ENCODE measurements at regions not wholly inside any gene's neighbourhood (a gene's known extent, or its start where the extent isn't known, plus 50 kb on each side); places are given as distances from the start of the nearest gene placed in this dataset.

GRCh38 chr6:118387921-118388701, 160.0 kb upstream of the PLN start (continued):
- TF ChIP-seq TCF4 (CRISPR knock-in tag; IDR thresholded peaks at IDR 0.05; ENCODE audit: borderline replicate concordance) = peak; percentile 65
- no peak for TF ChIP-seq ZNF8 (CRISPR knock-in tag; IDR thresholded peaks at IDR 0.05)
- TF ChIP-seq, protein P1, sequence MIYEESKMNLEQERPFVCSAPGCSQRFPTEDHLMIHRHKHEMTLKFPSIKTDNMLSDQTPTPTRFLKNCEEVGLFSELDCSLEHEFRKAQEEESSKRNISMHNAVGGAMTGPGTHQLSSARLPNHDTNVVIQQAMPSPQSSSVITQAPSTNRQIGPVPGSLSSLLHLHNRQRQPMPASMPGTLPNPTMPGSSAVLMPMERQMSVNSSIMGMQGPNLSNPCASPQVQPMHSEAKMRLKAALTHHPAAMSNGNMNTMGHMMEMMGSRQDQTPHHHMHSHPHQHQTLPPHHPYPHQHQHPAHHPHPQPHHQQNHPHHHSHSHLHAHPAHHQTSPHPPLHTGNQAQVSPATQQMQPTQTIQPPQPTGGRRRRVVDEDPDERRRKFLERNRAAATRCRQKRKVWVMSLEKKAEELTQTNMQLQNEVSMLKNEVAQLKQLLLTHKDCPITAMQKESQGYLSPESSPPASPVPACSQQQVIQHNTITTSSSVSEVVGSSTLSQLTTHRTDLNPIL (CRISPR knock-in tag; IDR thresholded peaks at IDR 0.05; ENCODE audit: low read depth) = peak; percentile 82
- no peak for TF ChIP-seq CSDC2 (CRISPR knock-in tag; IDR thresholded peaks at IDR 0.05)
- peak; percentile 98 for TF ChIP-seq ISL1 (CRISPR knock-in tag; IDR thresholded peaks at IDR 0.05)
- no peak for TF ChIP-seq ZFP30 (CRISPR knock-in tag; IDR thresholded peaks at IDR 0.05)
- no peak for TF ChIP-seq ZC3H10 (CRISPR knock-in tag; IDR thresholded peaks at IDR 0.05)
- TF ChIP-seq ARNTL (CRISPR knock-in tag; IDR thresholded peaks at IDR 0.05; ENCODE audit: borderline replicate concordance, low read depth) = no peak
- TF ChIP-seq RARB (CRISPR knock-in tag; IDR thresholded peaks at IDR 0.05) = no peak
- peak; percentile 70; the same call in 1 of the 2 replicates for TF ChIP-seq ESRRG (CRISPR knock-in tag; IDR thresholded peaks at IDR 0.05)
- TF ChIP-seq PPARA (CRISPR knock-in tag; IDR thresholded peaks at IDR 0.05; ENCODE audit: borderline replicate concordance) = no peak
- no peak for TF ChIP-seq OSR1 (CRISPR knock-in tag; IDR thresholded peaks at IDR 0.05)
- TF ChIP-seq, protein P2, sequence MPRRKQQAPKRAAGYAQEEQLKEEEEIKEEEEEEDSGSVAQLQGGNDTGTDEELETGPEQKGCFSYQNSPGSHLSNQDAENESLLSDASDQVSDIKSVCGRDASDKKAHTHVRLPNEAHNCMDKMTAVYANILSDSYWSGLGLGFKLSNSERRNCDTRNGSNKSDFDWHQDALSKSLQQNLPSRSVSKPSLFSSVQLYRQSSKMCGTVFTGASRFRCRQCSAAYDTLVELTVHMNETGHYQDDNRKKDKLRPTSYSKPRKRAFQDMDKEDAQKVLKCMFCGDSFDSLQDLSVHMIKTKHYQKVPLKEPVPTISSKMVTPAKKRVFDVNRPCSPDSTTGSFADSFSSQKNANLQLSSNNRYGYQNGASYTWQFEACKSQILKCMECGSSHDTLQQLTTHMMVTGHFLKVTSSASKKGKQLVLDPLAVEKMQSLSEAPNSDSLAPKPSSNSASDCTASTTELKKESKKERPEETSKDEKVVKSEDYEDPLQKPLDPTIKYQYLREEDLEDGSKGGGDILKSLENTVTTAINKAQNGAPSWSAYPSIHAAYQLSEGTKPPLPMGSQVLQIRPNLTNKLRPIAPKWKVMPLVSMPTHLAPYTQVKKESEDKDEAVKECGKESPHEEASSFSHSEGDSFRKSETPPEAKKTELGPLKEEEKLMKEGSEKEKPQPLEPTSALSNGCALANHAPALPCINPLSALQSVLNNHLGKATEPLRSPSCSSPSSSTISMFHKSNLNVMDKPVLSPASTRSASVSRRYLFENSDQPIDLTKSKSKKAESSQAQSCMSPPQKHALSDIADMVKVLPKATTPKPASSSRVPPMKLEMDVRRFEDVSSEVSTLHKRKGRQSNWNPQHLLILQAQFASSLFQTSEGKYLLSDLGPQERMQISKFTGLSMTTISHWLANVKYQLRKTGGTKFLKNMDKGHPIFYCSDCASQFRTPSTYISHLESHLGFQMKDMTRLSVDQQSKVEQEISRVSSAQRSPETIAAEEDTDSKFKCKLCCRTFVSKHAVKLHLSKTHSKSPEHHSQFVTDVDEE (CRISPR knock-in tag; IDR thresholded peaks at IDR 0.05) = no peak

GRCh38 chr6:118391086-118391485, 157.0 kb upstream of the PLN start:
- TF ChIP-seq BACH2 (CRISPR knock-in tag; IDR thresholded peaks at IDR 0.05; ENCODE audit: borderline replicate concordance) (no peak), ARNTL (CRISPR knock-in tag; IDR thresholded peaks at IDR 0.05; ENCODE audit: borderline replicate concordance, low read depth) (no peak), OSR1 (CRISPR knock-in tag; IDR thresholded peaks at IDR 0.05) (no peak), PPARA (CRISPR knock-in tag; IDR thresholded peaks at IDR 0.05; ENCODE audit: borderline replicate concordance) (no peak), RARB (CRISPR knock-in tag; IDR thresholded peaks at IDR 0.05) (no peak), ZNF70 (CRISPR knock-in tag; IDR thresholded peaks at IDR 0.05) (no peak), ZC3H10 (CRISPR knock-in tag; IDR thresholded peaks at IDR 0.05) (no peak), ESRRG (CRISPR knock-in tag; IDR thresholded peaks at IDR 0.05) (no peak)
- no peak for ATAC-seq

GRCh38 chr6:118394106-118394505, 154.0 kb upstream of the PLN start:
- no peak for ATAC-seq
- TF ChIP-seq, protein P3, sequence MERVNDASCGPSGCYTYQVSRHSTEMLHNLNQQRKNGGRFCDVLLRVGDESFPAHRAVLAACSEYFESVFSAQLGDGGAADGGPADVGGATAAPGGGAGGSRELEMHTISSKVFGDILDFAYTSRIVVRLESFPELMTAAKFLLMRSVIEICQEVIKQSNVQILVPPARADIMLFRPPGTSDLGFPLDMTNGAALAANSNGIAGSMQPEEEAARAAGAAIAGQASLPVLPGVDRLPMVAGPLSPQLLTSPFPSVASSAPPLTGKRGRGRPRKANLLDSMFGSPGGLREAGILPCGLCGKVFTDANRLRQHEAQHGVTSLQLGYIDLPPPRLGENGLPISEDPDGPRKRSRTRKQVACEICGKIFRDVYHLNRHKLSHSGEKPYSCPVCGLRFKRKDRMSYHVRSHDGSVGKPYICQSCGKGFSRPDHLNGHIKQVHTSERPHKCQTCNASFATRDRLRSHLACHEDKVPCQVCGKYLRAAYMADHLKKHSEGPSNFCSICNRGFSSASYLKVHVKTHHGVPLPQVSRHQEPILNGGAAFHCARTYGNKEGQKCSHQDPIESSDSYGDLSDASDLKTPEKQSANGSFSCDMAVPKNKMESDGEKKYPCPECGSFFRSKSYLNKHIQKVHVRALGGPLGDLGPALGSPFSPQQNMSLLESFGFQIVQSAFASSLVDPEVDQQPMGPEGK (CRISPR knock-in tag; IDR thresholded peaks at IDR 0.05; ENCODE audit: borderline replicate concordance) = no peak
- TF ChIP-seq ISL1 (CRISPR knock-in tag; IDR thresholded peaks at IDR 0.05) (no peak), ZNF565 (CRISPR knock-in tag; conservative IDR thresholded peaks at IDR 0.05; ENCODE audit: low read depth) (no peak), TCF4 (CRISPR knock-in tag; IDR thresholded peaks at IDR 0.05; ENCODE audit: borderline replicate concordance) (no peak), TOX (CRISPR knock-in tag; IDR thresholded peaks at IDR 0.05; ENCODE audit: borderline replicate concordance) (no peak), CSDC2 (CRISPR knock-in tag; IDR thresholded peaks at IDR 0.05) (no peak), PPARA (CRISPR knock-in tag; IDR thresholded peaks at IDR 0.05; ENCODE audit: borderline replicate concordance) (no peak), ZFP3 (CRISPR knock-in tag; IDR thresholded peaks at IDR 0.05) (no peak)
- TF ChIP-seq, protein P1 (CRISPR knock-in tag; IDR thresholded peaks at IDR 0.05; ENCODE audit: low read depth) = no peak

- no peak for TF ChIP-seq ARNTL (CRISPR knock-in tag; IDR thresholded peaks at IDR 0.05; ENCODE audit: borderline replicate concordance, low read depth)
- TF ChIP-seq, protein P4, sequence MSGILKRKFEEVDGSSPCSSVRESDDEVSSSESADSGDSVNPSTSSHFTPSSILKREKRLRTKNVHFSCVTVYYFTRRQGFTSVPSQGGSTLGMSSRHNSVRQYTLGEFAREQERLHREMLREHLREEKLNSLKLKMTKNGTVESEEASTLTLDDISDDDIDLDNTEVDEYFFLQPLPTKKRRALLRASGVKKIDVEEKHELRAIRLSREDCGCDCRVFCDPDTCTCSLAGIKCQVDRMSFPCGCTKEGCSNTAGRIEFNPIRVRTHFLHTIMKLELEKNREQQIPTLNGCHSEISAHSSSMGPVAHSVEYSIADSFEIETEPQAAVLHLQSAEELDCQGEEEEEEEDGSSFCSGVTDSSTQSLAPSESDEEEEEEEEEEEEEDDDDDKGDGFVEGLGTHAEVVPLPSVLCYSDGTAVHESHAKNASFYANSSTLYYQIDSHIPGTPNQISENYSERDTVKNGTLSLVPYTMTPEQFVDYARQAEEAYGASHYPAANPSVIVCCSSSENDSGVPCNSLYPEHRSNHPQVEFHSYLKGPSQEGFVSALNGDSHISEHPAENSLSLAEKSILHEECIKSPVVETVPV (CRISPR knock-in tag; IDR thresholded peaks at IDR 0.05) = no peak
- TF ChIP-seq, protein P3 (CRISPR knock-in tag; IDR thresholded peaks at IDR 0.05; ENCODE audit: borderline replicate concordance) = no peak
- no peak for TF ChIP-seq ZC3H10 (CRISPR knock-in tag; IDR thresholded peaks at IDR 0.05)
- TF ChIP-seq GLIS3 (CRISPR knock-in tag; IDR thresholded peaks at IDR 0.05) = no peak
- no peak for TF ChIP-seq BACH2 (CRISPR knock-in tag; IDR thresholded peaks at IDR 0.05; ENCODE audit: borderline replicate concordance)
- TF ChIP-seq POU6F1 (CRISPR knock-in tag; IDR thresholded peaks at IDR 0.05; ENCODE audit: borderline replicate concordance, low read depth) = no peak
- TF ChIP-seq ZFP30 (CRISPR knock-in tag; IDR thresholded peaks at IDR 0.05) = no peak
- ATAC-seq = no peak
Measured at GRCh38 chr6:118396969-118397368, 151.1 kb upstream of the PLN start.
